HUES64 (cell line): ENCODE measurements at regions not wholly inside any gene's neighbourhood (a gene's known extent, or its start where the extent isn't known, plus 50 kb on each side); places are given as distances from the start of the nearest gene placed in this dataset.

ENCODE experiments used
- H3K27ac ChIP-seq: 2 replicates; pipeline ENCODE4 v1.7.0; 2013; ENCODE audit warnings: low read depth, low read length, inconsistent platforms
- H3K27me3 ChIP-seq: 2 replicates; pipeline ENCODE4 v1.6.1; 2013; ENCODE audit warnings: mild to moderate bottlenecking, low read length; ENCODE audit not compliant: insufficient read depth
- H3K36me3 ChIP-seq: 2 replicates; pipeline ENCODE4 v1.6.1; 2013; ENCODE audit warnings: mild to moderate bottlenecking, low read length; ENCODE audit not compliant: insufficient read depth
- H3K4me1 ChIP-seq: 2 replicates; pipeline ENCODE4 v1.6.1; 2013; ENCODE audit warnings: mild to moderate bottlenecking, low read length, moderate library complexity; ENCODE audit not compliant: insufficient read depth
- H3K4me3 ChIP-seq: 2 replicates; pipeline ENCODE4 v1.5.1; 2013; ENCODE audit warnings: mild to moderate bottlenecking, low read length, moderate library complexity
- H3K9ac ChIP-seq: 2 replicates; pipeline ENCODE4 v1.6.1; 2013; ENCODE audit warnings: mild to moderate bottlenecking, low read depth, low read length
- H3K9me3 ChIP-seq: 2 replicates; pipeline ENCODE4 v1.6.1; 2013; ENCODE audit warnings: low read depth, low read length; ENCODE audit not compliant: insufficient read depth
- WGBS: fragments of 150-250, 120-280 bp; methylation state at CpG from one replicate; pipeline ENCODE4 v1.1.7; 2013; ENCODE audit warnings: missing lambda C conversion rate; 5-methylcytosine and 5-hydroxymethylcytosine counted together

- 69% methylated on average over 5 of the region's 6 CpGs for WGBS
- H3K27me3 ChIP-seq = no peaks in the 10 kb centered on the region
- H3K36me3 ChIP-seq = no peaks in the 10 kb centered on the region
- no peaks in the 10 kb centered on the region for H3K9me3 ChIP-seq
- H3K4me3 ChIP-seq = no peak overlapping the region
- no peak overlapping the region for H3K9ac ChIP-seq
- H3K4me1 ChIP-seq = peaks cover 5% of the 10 kb centered on the region; the same call in 1 of the 2 replicates
- no peak overlapping the region for H3K27ac ChIP-seq
Observed at GRCh38 chr16:6363896-6364607, 968.6 kb upstream of the RBFOX1 start.

- Histone ChIP-seq H3K27ac (no peak overlapping the region), H3K4me3 (no peak overlapping the region), H3K9me3 (no peaks in the 10 kb centered on the region), H3K36me3 (no peaks in the 10 kb centered on the region), H3K27me3 (no peaks in the 10 kb centered on the region), H3K4me1 (peaks cover 11% of the 10 kb centered on the region), H3K9ac (no peak overlapping the region)
- WGBS = 95% methylated on average over 11 of the region's 11 CpGs
Observed at GRCh38 chr16:6363396-6363795, 969.2 kb upstream of the RBFOX1 start.

GRCh38 chr16:6362321-6362720, 970.3 kb upstream of the RBFOX1 start:
- Histone ChIP-seq H3K27me3 (no peaks in the 10 kb centered on the region), H3K4me3 (no peak overlapping the region), H3K9me3 (no peaks in the 10 kb centered on the region), H3K27ac (no peak overlapping the region), H3K9ac (no peak overlapping the region), H3K36me3 (no peaks in the 10 kb centered on the region), H3K4me1 (peaks cover 11% of the 10 kb centered on the region)
- WGBS = 92% methylated on average over 5 of the region's 5 CpGs

- Histone ChIP-seq H3K9me3 (no peaks in the 10 kb centered on the region), H3K4me3 (no peak overlapping the region), H3K27me3 (no peaks in the 10 kb centered on the region), H3K4me1 (peaks cover 19% of the 10 kb centered on the region), H3K27ac (no peak overlapping the region), H3K9ac (no peak overlapping the region), H3K36me3 (no peaks in the 10 kb centered on the region)
- WGBS = 95% methylated on average over 4 of the region's 7 CpGs
Observed at GRCh38 chr16:6360641-6361040, 972.0 kb upstream of the RBFOX1 start.

GRCh38 chr16:6356911-6357310, 975.7 kb upstream of the RBFOX1 start:
- H3K9ac ChIP-seq = no peak overlapping the region
- no peaks in the 10 kb centered on the region for H3K27me3 ChIP-seq
- H3K27ac ChIP-seq = no peak overlapping the region
- WGBS = 63% methylated on average over 7 of the region's 7 CpGs
- H3K9me3 ChIP-seq = no peaks in the 10 kb centered on the region
- peaks cover 28% of the 10 kb centered on the region for H3K4me1 ChIP-seq
- H3K36me3 ChIP-seq = no peaks in the 10 kb centered on the region
- no peak overlapping the region for H3K4me3 ChIP-seq

- Histone ChIP-seq H3K36me3 (no peaks in the 10 kb centered on the region), H3K9ac (no peak overlapping the region), H3K27me3 (no peaks in the 10 kb centered on the region), H3K9me3 (no peaks in the 10 kb centered on the region), H3K27ac (no peak overlapping the region), H3K4me1 (peaks cover 30% of the 10 kb centered on the region), H3K4me3 (no peak overlapping the region)
- 95% methylated on average over 3 of the region's 4 CpGs for WGBS
Observed at GRCh38 chr16:6349725-6350124, 982.9 kb upstream of the RBFOX1 start.

- no peak overlapping the region; the same call in 1 of the 2 replicates for H3K27ac ChIP-seq
- no peak overlapping the region for H3K9ac ChIP-seq
- peaks cover 13% of the 10 kb centered on the region for H3K9me3 ChIP-seq
- no peaks in the 10 kb centered on the region for H3K36me3 ChIP-seq
- H3K4me3 ChIP-seq = no peak overlapping the region
- H3K27me3 ChIP-seq = no peaks in the 10 kb centered on the region
- WGBS = 95% methylated on average over 4 of the region's 4 CpGs
- peaks cover 37% of the 10 kb centered on the region for H3K4me1 ChIP-seq
Observed at GRCh38 chr16:6345090-6345489, 987.6 kb upstream of the RBFOX1 start.

GRCh38 chr16:6343157-6343556, 989.5 kb upstream of the RBFOX1 start:
- Histone ChIP-seq H3K9ac (peak overlapping the region; percentile 37; the same call in 1 of the 2 replicates), H3K27me3 (no peaks in the 10 kb centered on the region), H3K36me3 (no peaks in the 10 kb centered on the region), H3K27ac (peak overlapping the region; percentile 93), H3K4me3 (0 out of 2 replicates have a peak overlapping the region, but pooled peaks have one; percentile 11), H3K9me3 (peaks cover 15% of the 10 kb centered on the region), H3K4me1 (peaks cover 34% of the 10 kb centered on the region)
- WGBS = 6% methylated on average over 2 of the region's 2 CpGs

- H3K27me3 ChIP-seq = no peaks in the 10 kb centered on the region
- H3K9me3 ChIP-seq = peaks cover 15% of the 10 kb centered on the region
- H3K4me1 ChIP-seq = peaks cover 34% of the 10 kb centered on the region
- H3K27ac ChIP-seq = peak overlapping the region; percentile 93
- no peaks in the 10 kb centered on the region for H3K36me3 ChIP-seq
- H3K9ac ChIP-seq = no peak overlapping the region
- no peak overlapping the region for H3K4me3 ChIP-seq
- WGBS = 20% methylated on average over 3 of the region's 3 CpGs
Observed at GRCh38 chr16:6341981-6342380, 990.7 kb upstream of the RBFOX1 start.

GRCh38 chr16:6335072-6335471, 997.6 kb upstream of the RBFOX1 start:
- 79% methylated on average over 5 of the region's 6 CpGs for WGBS
- H3K9me3 ChIP-seq = peaks cover 3% of the 10 kb centered on the region
- no peak overlapping the region for H3K9ac ChIP-seq
- no peaks in the 10 kb centered on the region for H3K27me3 ChIP-seq
- H3K36me3 ChIP-seq = no peaks in the 10 kb centered on the region
- H3K4me1 ChIP-seq = no peaks in the 10 kb centered on the region
- no peak overlapping the region for H3K4me3 ChIP-seq
- no peak overlapping the region for H3K27ac ChIP-seq

- Histone ChIP-seq H3K4me1 (no peaks in the 10 kb centered on the region), H3K4me3 (no peak overlapping the region), H3K27ac (no peak overlapping the region), H3K9ac (no peak overlapping the region), H3K36me3 (no peaks in the 10 kb centered on the region), H3K27me3 (no peaks in the 10 kb centered on the region), H3K9me3 (no peaks in the 10 kb centered on the region)
- WGBS = 85% methylated on average over 3 of the region's 3 CpGs
Observed at GRCh38 chr16:6331770-6332169, 1000.9 kb upstream of the RBFOX1 start.

- Histone ChIP-seq H3K9ac (no peak overlapping the region), H3K9me3 (no peaks in the 10 kb centered on the region), H3K36me3 (no peaks in the 10 kb centered on the region), H3K27me3 (no peaks in the 10 kb centered on the region), H3K4me3 (no peak overlapping the region), H3K27ac (peak overlapping the region; percentile 2; the same call in 1 of the 2 replicates), H3K4me1 (peaks cover 36% of the 10 kb centered on the region)
- WGBS = 55% methylated on average over 4 of the region's 4 CpGs
Observed at GRCh38 chr16:6317934-6318333, 1014.7 kb upstream of the RBFOX1 start.
